ENCODE measurements at regions not wholly inside any gene's neighbourhood (a gene's known extent, or its start where the extent isn't known, plus 50 kb on each side); places are given as distances from the start of the nearest gene placed in this dataset.
A peak's percentile ranks its signal among the peaks of the same experiment; 100 is the strongest.

- Histone ChIP-seq H3K27ac (no peak overlapping the region), H3K4me1 (no peaks in the 10 kb centered on the region), H3K36me3 (no peaks in the 10 kb centered on the region), H3K9me3 (no peaks in the 10 kb centered on the region), H3K27me3 (no peaks in the 10 kb centered on the region), H3K4me3 (no peak overlapping the region)
- TF ChIP-seq POLR2AphosphoS5 (IDR thresholded peaks at IDR 0.05), result no peak
- TF ChIP-seq CTCF (IDR thresholded peaks at IDR 0.05), result peak in 1 of 3 donors; percentile 21
- no peak for TF ChIP-seq POLR2A (IDR thresholded peaks at IDR 0.05)
- DNase-seq (ENCODE audit: low spot score in 2 of 2), result no peak
- intact Hi-C loops (cut with DNase I; ENCODE audit: low total_unique reads), result no loop called here
Observed at GRCh38 chr11:112797648-112798293, 163.4 kb upstream of the NCAM1 start.

GRCh38 chr11:112801025-112801816 lies 160.0 kb upstream of the NCAM1 start:
- no peak overlapping the region for H3K4me3 ChIP-seq
- H3K27me3 ChIP-seq, result no peaks in the 10 kb centered on the region
- H3K27ac ChIP-seq, result no peak overlapping the region
- no peaks in the 10 kb centered on the region for H3K9me3 ChIP-seq
- intact Hi-C loops (cut with DNase I; ENCODE audit: low total_unique reads), result no loop called here
- H3K4me1 ChIP-seq, result no peaks in the 10 kb centered on the region
- DNase-seq (ENCODE audit: low spot score in 2 of 2), result no peak
- H3K36me3 ChIP-seq, result no peaks in the 10 kb centered on the region
- TF ChIP-seq CTCF (IDR thresholded peaks at IDR 0.05), result no peak
- no peak for TF ChIP-seq POLR2A (IDR thresholded peaks at IDR 0.05)
- no peak for TF ChIP-seq POLR2AphosphoS5 (IDR thresholded peaks at IDR 0.05)

GRCh38 chr11:112801817-112802088 lies 159.5 kb upstream of the NCAM1 start:
- intact Hi-C loops (cut with DNase I; ENCODE audit: low total_unique reads), result no loop called here
- Histone ChIP-seq H3K4me3 (no peak overlapping the region), H3K9me3 (no peaks in the 10 kb centered on the region), H3K36me3 (no peaks in the 10 kb centered on the region), H3K4me1 (no peaks in the 10 kb centered on the region), H3K27me3 (no peaks in the 10 kb centered on the region), H3K27ac (no peak overlapping the region)
- no peak for TF ChIP-seq POLR2A (IDR thresholded peaks at IDR 0.05)
- TF ChIP-seq POLR2AphosphoS5 (IDR thresholded peaks at IDR 0.05), result no peak
- TF ChIP-seq CTCF (IDR thresholded peaks at IDR 0.05), result no peak
- DNase-seq (ENCODE audit: low spot score in 2 of 2), result no peak

GRCh38 chr11:112805658-112806057 lies 155.6 kb upstream of the NCAM1 start:
- Histone ChIP-seq H3K27me3 (no peaks in the 10 kb centered on the region), H3K4me1 (no peaks in the 10 kb centered on the region), H3K27ac (no peak overlapping the region), H3K36me3 (no peaks in the 10 kb centered on the region), H3K9me3 (no peaks in the 10 kb centered on the region), H3K4me3 (no peak overlapping the region)
- no peak for TF ChIP-seq POLR2A (IDR thresholded peaks at IDR 0.05)
- TF ChIP-seq CTCF (IDR thresholded peaks at IDR 0.05), result no peak
- no peak for TF ChIP-seq POLR2AphosphoS5 (IDR thresholded peaks at IDR 0.05)
- no peak for DNase-seq (ENCODE audit: low spot score in 2 of 2)
- intact Hi-C loops (cut with DNase I; ENCODE audit: low total_unique reads), result no loop called here

- TF ChIP-seq POLR2AphosphoS5 (IDR thresholded peaks at IDR 0.05) (no peak), POLR2A (IDR thresholded peaks at IDR 0.05) (no peak), CTCF (IDR thresholded peaks at IDR 0.05) (no peak)
- H3K36me3 ChIP-seq, result no peaks in the 10 kb centered on the region
- no peaks in the 10 kb centered on the region for H3K9me3 ChIP-seq
- H3K27me3 ChIP-seq, result no peaks in the 10 kb centered on the region
- DNase-seq (ENCODE audit: low spot score in 2 of 2), result no peak
- no peaks in the 10 kb centered on the region for H3K4me1 ChIP-seq
- no peak overlapping the region for H3K4me3 ChIP-seq
- intact Hi-C loops (cut with DNase I; ENCODE audit: low total_unique reads), result no loop called here
- no peak overlapping the region for H3K27ac ChIP-seq
Observed at GRCh38 chr11:112806256-112806655, 155.0 kb upstream of the NCAM1 start.

All from breast epithelium (tissue), 4 donors.